Mucosa of descending colon (tissue), 3 donors: ENCODE measurements at regions not wholly inside any gene's neighbourhood (a gene's known extent, or its start where the extent isn't known, plus 50 kb on each side); places are given as distances from the start of the nearest gene placed in this dataset.

Source experiments
- ATAC-seq: fragments of 200-7000 bp; cut with Tn5 transposase; one replicate; pipeline ENCODE4 v1.9.1; 2020; ENCODE audit warnings: mild to moderate bottlenecking, moderate library complexity
- DNase-seq, 3 donors: peaks; one replicate each; pipeline ENCODE4 v3.0.0-alpha.2; 2020
- H3K36me3 ChIP-seq: fragments of 200-600 bp; one replicate; pipeline ENCODE4 v1.8.0; 2021; ENCODE audit warnings: low read depth, mild to moderate bottlenecking
- H3K4me1 ChIP-seq: fragments of 200-600 bp; one replicate; pipeline ENCODE4 v1.8.0; 2021; ENCODE audit warnings: low read depth, mild to moderate bottlenecking
- H3K4me3 ChIP-seq: fragments of 200-600 bp; one replicate; pipeline ENCODE4 v1.8.0; 2021; ENCODE audit warnings: mild to moderate bottlenecking
- H3K9me3 ChIP-seq: fragments of 200-600 bp; one replicate; pipeline ENCODE4 v1.8.0; 2021; ENCODE audit warnings: mild to moderate bottlenecking
- CTCF ChIP-seq: fragments of 200-600 bp; IDR thresholded peaks from one replicate; pipeline ENCODE4 v1.8.0; 2022; ENCODE audit warnings: antibody characterized with exemption, mild to moderate bottlenecking
- intact Hi-C, 2 donors: fragments of 100-400 bp; cut with DNase I in 1 of 2; cut with micrococcal nuclease in 1 of 2; formaldehyde crosslinking; loops; one replicate each; pipeline versions ENCODE4 v1.11.0 to v1.11.1; 2022; cut with DNase I, micrococcal nuclease
- donor health status: DM: no; HTN: no; CAD: no; lungs with moderate emphysema.
- donor health status: DM: no; HTN: no; CAD: no.
- donor health status: DM: no; HTN: yes; CAD: no.

- no peaks in the 10 kb centered on the region for H3K9me3 ChIP-seq
- TF ChIP-seq CTCF = no peak
- DNase-seq (no peak), ATAC-seq (peak; percentile 32)
- H3K4me3 ChIP-seq = no peak overlapping the region
- intact Hi-C loops = no loop called here
- no peaks in the 10 kb centered on the region for H3K4me1 ChIP-seq
- H3K36me3 ChIP-seq = no peaks in the 10 kb centered on the region
Observed at GRCh38 chr7:15000157-15000556, 97.6 kb upstream of the DGKB start.

GRCh38 chr7:14999331-14999730, 96.8 kb upstream of the DGKB start:
- ATAC-seq (no peak), DNase-seq (no peak)
- no peaks in the 10 kb centered on the region for H3K36me3 ChIP-seq
- no peaks in the 10 kb centered on the region for H3K4me1 ChIP-seq
- intact Hi-C loops = no loop called here
- H3K4me3 ChIP-seq = no peak overlapping the region
- H3K9me3 ChIP-seq = no peaks in the 10 kb centered on the region
- no peak for TF ChIP-seq CTCF

GRCh38 chr7:14995774-14996173, 93.2 kb upstream of the DGKB start:
- ATAC-seq (no peak), DNase-seq (no peak)
- Histone ChIP-seq H3K9me3 (no peaks in the 10 kb centered on the region), H3K4me1 (no peaks in the 10 kb centered on the region), H3K36me3 (no peaks in the 10 kb centered on the region), H3K4me3 (no peak overlapping the region)
- intact Hi-C loops = no loop called here
- no peak for TF ChIP-seq CTCF

GRCh38 chr7:14988941-14989340, 86.4 kb upstream of the DGKB start:
- H3K36me3 ChIP-seq = no peaks in the 10 kb centered on the region
- TF ChIP-seq CTCF = no peak
- H3K9me3 ChIP-seq = no peaks in the 10 kb centered on the region
- H3K4me1 ChIP-seq = no peaks in the 10 kb centered on the region
- DNase-seq (no peak), ATAC-seq (no peak)
- H3K4me3 ChIP-seq = no peak overlapping the region
- intact Hi-C loops = no loop called here

GRCh38 chr7:14978687-14979086, 76.1 kb upstream of the DGKB start:
- Histone ChIP-seq H3K4me1 (no peaks in the 10 kb centered on the region), H3K36me3 (no peaks in the 10 kb centered on the region), H3K9me3 (no peaks in the 10 kb centered on the region), H3K4me3 (no peak overlapping the region)
- ATAC-seq (no peak), DNase-seq (no peak)
- no peak for TF ChIP-seq CTCF
- intact Hi-C loops = no loop called here

- TF ChIP-seq CTCF = no peak
Observed at GRCh38 chr7:14974688-14975087, 72.1 kb upstream of the DGKB start.

More at GRCh38 chr7:14974688-14975087, 72.1 kb upstream of the DGKB start:
- intact Hi-C loops = no loop called here
- DNase-seq (no peak), ATAC-seq (no peak)
- Histone ChIP-seq H3K4me3 (no peak overlapping the region), H3K9me3 (no peaks in the 10 kb centered on the region), H3K4me1 (no peaks in the 10 kb centered on the region), H3K36me3 (no peaks in the 10 kb centered on the region)
